WTC11 (cell line): ENCODE measurements at regions not wholly inside any gene's neighbourhood (a gene's known extent, or its start where the extent isn't known, plus 50 kb on each side); places are given as distances from the start of the nearest gene placed in this dataset.
"Not testable (repeated sequence)": the region's sequence is repeated elsewhere in the genome, so short reads cannot be mapped to it uniquely, and the experiment has no call there.

ENCODE experiments used
- ATAC-seq: fragments of 200-7000 bp; cut with Tn5 transposase; 2 replicates; pipeline ENCODE4 v1.10.0; 2021; ENCODE audit warnings: mild to moderate bottlenecking, moderate library complexity
- CTCF ChIA-PET: fragments of 300-600 bp; sonication (Branson Sonifier 250); formaldehyde crosslinking; loops from one replicate; lab custom pipeline; 2021; ENCODE audit warnings: antibody characterized with exemption; lab: Charles Lee
- POLR2A ChIA-PET: fragments of 350-600 bp; sonication (Branson Sonifier 250); formaldehyde crosslinking; loops from one replicate; lab custom pipeline; 2021; ENCODE audit warnings: antibody characterized with exemption; lab: Charles Lee
- DNase-seq: peaks from one replicate; pipeline ENCODE4 v3.0.0; 2021; ENCODE audit warnings: low spot score
- H3K27ac Mint-ChIP-seq: 2 replicates; pipeline ENCODE4 v1.8.0; 2021; ENCODE audit warnings: mixed read lengths
- H3K27me3 Mint-ChIP-seq: 2 replicates; pipeline ENCODE4 v1.8.0; 2021; ENCODE audit warnings: low read depth, mild to moderate bottlenecking, moderate library complexity, mixed read lengths
- H3K36me3 Mint-ChIP-seq: 2 replicates; pipeline ENCODE4 v1.8.0; 2021; ENCODE audit warnings: mixed read lengths
- H3K4me1 Mint-ChIP-seq: 2 replicates; pipeline ENCODE4 v1.8.0; 2022; ENCODE audit warnings: mixed read lengths
- H3K4me3 Mint-ChIP-seq: 2 replicates; pipeline ENCODE4 v1.8.0; 2021; ENCODE audit warnings: mild to moderate bottlenecking, moderate library complexity, mixed read lengths
- H3K9me3 Mint-ChIP-seq: 2 replicates; pipeline ENCODE4 v1.8.0; 2021; ENCODE audit warnings: mixed read lengths
- AFF4 ChIP-seq: sonication (generic); formaldehyde crosslinking; IDR thresholded peaks from 2 replicates; pipeline ENCODE4 v1.8.1; 2023; ENCODE audit warnings: mild to moderate bottlenecking, missing genetic modification reagents, borderline replicate concordance
- ARID4B ChIP-seq: sonication (generic); formaldehyde crosslinking; IDR thresholded peaks from 2 replicates; pipeline ENCODE4 v1.8.0; 2023; ENCODE audit warnings: missing genetic modification reagents, mild to moderate bottlenecking, borderline replicate concordance
- ERG ChIP-seq: fragments of 250-450 bp; sonication (Bioruptor Pico); IDR thresholded peaks from 2 replicates; pipeline ENCODE4 v1.8.0; 2021; ENCODE audit warnings: mild to moderate bottlenecking
- FOXJ3 ChIP-seq: sonication (generic); formaldehyde crosslinking; IDR thresholded peaks from 2 replicates; pipeline ENCODE4 v1.9.0; 2021; ENCODE audit warnings: missing genetic modification reagents, mild to moderate bottlenecking, borderline replicate concordance
- GTF2I ChIP-seq: fragments of 250-450 bp; sonication (Bioruptor Pico); conservative IDR thresholded peaks from 2 replicates; pipeline ENCODE4 v1.4.0; 2021; ENCODE audit warnings: mild to moderate bottlenecking
- HMGXB4 ChIP-seq: sonication (generic); formaldehyde crosslinking; IDR thresholded peaks from 2 replicates; pipeline ENCODE4 v1.8.1; 2023; ENCODE audit warnings: mild to moderate bottlenecking, moderate library complexity, missing genetic modification reagents
- NFE2L1 ChIP-seq: sonication (generic); formaldehyde crosslinking; IDR thresholded peaks from 2 replicates; pipeline ENCODE4 v1.8.1; 2023; ENCODE audit warnings: missing genetic modification reagents
- OVOL2 ChIP-seq: fragments of 250-450 bp; sonication (Bioruptor Pico); IDR thresholded peaks from 2 replicates; pipeline ENCODE4 v1.9.0; 2021; ENCODE audit warnings: mild to moderate bottlenecking, borderline replicate concordance
- PRDM15 ChIP-seq: sonication (generic); formaldehyde crosslinking; IDR thresholded peaks from 2 replicates; pipeline ENCODE4 v1.8.0; 2022; ENCODE audit warnings: missing genetic modification reagents
- RELA ChIP-seq: sonication (generic); formaldehyde crosslinking; IDR thresholded peaks from 2 replicates; pipeline ENCODE4 v1.8.1; 2022; ENCODE audit warnings: missing genetic modification reagents, mild to moderate bottlenecking, borderline replicate concordance
- ZNF232 ChIP-seq: sonication (generic); formaldehyde crosslinking; IDR thresholded peaks from 2 replicates; pipeline ENCODE4 v1.8.0; 2022; ENCODE audit warnings: mild to moderate bottlenecking, missing genetic modification reagents
- ZNF396 ChIP-seq: fragments of 250-450 bp; sonication (Bioruptor Pico); IDR thresholded peaks from 2 replicates; pipeline ENCODE4 v1.8.0; 2021; ENCODE audit warnings: mild to moderate bottlenecking, moderate library complexity, borderline replicate concordance
- ZNF425 ChIP-seq: fragments of 250-450 bp; sonication (Bioruptor Pico); conservative IDR thresholded peaks from 2 replicates; pipeline ENCODE4 v1.9.0; 2021; ENCODE audit warnings: mild to moderate bottlenecking

- no peak for TF ChIP-seq RELA
- no peak for TF ChIP-seq NFE2L1 (CRISPR knock-in tag)
- TF ChIP-seq GTF2I (CRISPR knock-in tag), result no peak
- TF ChIP-seq HMGXB4 (CRISPR knock-in tag), result no peak
- no peak for TF ChIP-seq OVOL2 (CRISPR knock-in tag)
- no peak for TF ChIP-seq ARID4B (CRISPR knock-in tag)
- no peak for TF ChIP-seq ZNF396
- no peak for TF ChIP-seq FOXJ3
- TF ChIP-seq ZNF232, result no peak
- TF ChIP-seq AFF4, result no peak
- no peak for TF ChIP-seq ZNF425 (CRISPR knock-in tag)
- TF ChIP-seq ERG (CRISPR knock-in tag), result no peak
- no peak for TF ChIP-seq PRDM15
- TF ChIP-seq, all 79 proteins: peak for 0
These were observed 1447.1 kb downstream of the FAM181B start (continued) for GRCh38 chr11:81286550-81286949.

GRCh38 chr11:81280228-81280627, 1453.4 kb downstream of the FAM181B start:
- H3K27me3 Mint-ChIP-seq, ATAC-seq, POLR2A ChIA-PET, CTCF ChIA-PET, DNase-seq, H3K4me3 Mint-ChIP-seq, H3K27ac Mint-ChIP-seq: not testable (repeated sequence)
- Mint-ChIP-seq H3K36me3 (peaks cover 30% of the 10 kb centered on the region), H3K4me1 (peaks cover 12% of the 10 kb centered on the region; the same call in 1 of the 2 replicates), H3K9me3 (peaks cover 58% of the 10 kb centered on the region)
